ENCODE measurements at regions not wholly inside any gene's neighbourhood (a gene's known extent, or its start where the extent isn't known, plus 50 kb on each side); places are given as distances from the start of the nearest gene placed in this dataset.

DNA sequence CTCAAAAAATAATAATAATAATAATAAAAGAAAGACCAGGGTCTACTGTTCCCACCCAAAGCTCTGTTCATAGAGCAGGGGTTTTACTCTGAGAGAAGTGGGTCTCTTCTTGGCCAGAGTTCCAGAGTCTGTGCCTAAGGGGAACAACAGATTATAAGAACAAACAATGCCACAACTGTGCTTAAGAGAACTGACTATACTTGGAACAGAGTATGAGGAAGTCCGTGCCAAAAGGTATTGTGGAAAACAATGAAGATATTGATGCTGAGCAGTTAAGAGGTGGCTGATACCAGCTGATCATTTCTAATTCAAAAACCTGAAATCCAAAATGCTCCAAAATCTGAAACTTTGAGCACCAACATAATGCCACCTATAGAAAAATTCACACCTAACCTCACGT lies 229.6 kb downstream of the FBXO8 start:
- TF ChIP-seq, protein P1, sequence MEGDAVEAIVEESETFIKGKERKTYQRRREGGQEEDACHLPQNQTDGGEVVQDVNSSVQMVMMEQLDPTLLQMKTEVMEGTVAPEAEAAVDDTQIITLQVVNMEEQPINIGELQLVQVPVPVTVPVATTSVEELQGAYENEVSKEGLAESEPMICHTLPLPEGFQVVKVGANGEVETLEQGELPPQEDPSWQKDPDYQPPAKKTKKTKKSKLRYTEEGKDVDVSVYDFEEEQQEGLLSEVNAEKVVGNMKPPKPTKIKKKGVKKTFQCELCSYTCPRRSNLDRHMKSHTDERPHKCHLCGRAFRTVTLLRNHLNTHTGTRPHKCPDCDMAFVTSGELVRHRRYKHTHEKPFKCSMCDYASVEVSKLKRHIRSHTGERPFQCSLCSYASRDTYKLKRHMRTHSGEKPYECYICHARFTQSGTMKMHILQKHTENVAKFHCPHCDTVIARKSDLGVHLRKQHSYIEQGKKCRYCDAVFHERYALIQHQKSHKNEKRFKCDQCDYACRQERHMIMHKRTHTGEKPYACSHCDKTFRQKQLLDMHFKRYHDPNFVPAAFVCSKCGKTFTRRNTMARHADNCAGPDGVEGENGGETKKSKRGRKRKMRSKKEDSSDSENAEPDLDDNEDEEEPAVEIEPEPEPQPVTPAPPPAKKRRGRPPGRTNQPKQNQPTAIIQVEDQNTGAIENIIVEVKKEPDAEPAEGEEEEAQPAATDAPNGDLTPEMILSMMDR (conservative IDR thresholded peaks at IDR 0.05 in 1 of 2, IDR thresholded peaks at IDR 0.05 in 1 of 2; ENCODE audit: extremely low read depth in 1 of 2, insufficient read depth in 1 of 2, low read depth in 1 of 2, low read length in 2 of 2): no peak
- TF ChIP-seq EZH2 (IDR thresholded peaks at IDR 0.05; ENCODE audit: borderline replicate concordance, low read length): no peak

All from mammary epithelial cell (primary cell).